HG03575 (cell line): ENCODE measurements at regions not wholly inside any gene's neighbourhood (a gene's known extent, or its start where the extent isn't known, plus 50 kb on each side); places are given as distances from the start of the nearest gene placed in this dataset.
"Not testable (repeated sequence)": the region's sequence is repeated elsewhere in the genome, so short reads cannot be mapped to it uniquely, and the experiment has no call there.

Experiments
- ATAC-seq: cut with Tn5 transposase; IDR thresholded peaks from one replicate; pipeline ENCODE4 v1.9.1; 2021; ENCODE audit not compliant: unreplicated experiment, insufficient number of reproducible peaks, low FRiP score; ENCODE audit errors: extremely low read depth

GRCh38 chr19:30066781-30067759 is 125.0 kb downstream of the URI1 start:
- no peak for ATAC-seq

- ATAC-seq: not testable (repeated sequence)
These were observed 126.0 kb downstream of the URI1 start for GRCh38 chr19:30067956-30068506.

DNA sequence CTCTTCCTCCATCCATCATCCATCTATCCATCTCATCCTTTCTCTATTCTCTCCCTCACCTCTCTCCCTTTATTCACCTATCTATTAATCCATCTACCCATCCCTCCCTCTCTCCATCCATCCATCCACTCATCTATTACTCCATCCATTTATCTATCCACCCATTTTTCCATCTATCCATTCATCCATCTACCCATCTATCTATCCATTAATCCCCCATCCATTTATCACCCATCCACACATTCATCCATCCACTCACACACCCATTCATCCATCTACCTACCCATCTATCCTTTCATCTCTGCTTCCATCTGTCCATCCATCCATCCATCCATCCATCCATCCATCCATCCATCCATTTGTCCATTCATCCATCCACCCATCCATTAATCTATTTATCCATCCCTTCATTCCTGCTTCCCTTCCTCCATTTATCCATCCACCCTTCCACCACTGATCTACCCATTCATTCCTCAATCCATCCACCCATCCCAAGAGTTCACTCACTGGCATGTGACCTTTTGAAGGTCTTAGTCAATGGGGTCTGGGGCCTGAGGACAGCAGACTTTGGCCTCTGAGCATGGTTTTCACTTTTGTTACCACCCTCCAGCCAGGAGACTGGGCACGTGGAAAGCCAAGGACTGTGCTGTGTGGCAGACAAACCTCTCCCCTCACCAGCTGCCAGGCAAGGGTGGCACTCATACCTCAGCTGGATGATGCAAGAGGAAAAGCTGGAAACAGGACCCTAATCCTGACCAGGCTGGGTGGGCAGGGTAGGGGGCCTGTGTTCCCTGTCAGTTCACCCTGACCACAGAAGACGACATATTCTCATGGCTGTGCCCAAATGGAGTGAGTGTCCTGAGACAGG is 126.7 kb downstream of the URI1 start:
- no peak for ATAC-seq

DNA sequence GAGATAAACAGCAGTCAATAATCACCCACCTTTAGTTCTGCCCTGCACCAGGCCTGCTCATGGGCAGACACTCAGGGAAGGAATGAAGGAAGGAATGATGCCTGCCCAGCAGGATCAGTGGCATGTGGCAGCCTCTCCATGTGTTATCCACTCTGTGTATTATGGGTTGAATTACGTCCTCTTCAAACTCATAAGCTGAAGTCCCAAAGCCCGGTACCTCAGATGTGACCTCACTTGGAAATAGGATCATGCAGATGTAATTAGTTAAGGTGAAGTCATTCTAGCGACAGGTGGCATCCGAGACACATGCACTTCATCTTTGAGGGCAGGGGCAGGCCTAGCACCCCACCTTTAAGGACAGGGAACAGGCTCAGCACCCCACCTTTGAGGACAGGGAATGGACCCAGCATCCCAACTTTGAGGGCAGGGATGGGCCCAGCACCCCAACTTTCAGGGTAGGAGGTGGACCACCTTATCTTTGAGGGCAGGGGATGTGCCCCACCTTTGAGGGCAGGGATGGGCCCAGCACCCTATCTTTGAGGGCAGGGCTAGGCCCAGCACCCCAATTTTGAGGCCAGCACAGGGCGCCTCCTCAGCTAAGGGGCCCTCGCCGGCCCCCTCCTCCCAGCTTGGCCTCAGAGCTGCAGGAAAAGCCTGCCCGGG is 127.6 kb downstream of the URI1 start:
- no peak for ATAC-seq

DNA sequence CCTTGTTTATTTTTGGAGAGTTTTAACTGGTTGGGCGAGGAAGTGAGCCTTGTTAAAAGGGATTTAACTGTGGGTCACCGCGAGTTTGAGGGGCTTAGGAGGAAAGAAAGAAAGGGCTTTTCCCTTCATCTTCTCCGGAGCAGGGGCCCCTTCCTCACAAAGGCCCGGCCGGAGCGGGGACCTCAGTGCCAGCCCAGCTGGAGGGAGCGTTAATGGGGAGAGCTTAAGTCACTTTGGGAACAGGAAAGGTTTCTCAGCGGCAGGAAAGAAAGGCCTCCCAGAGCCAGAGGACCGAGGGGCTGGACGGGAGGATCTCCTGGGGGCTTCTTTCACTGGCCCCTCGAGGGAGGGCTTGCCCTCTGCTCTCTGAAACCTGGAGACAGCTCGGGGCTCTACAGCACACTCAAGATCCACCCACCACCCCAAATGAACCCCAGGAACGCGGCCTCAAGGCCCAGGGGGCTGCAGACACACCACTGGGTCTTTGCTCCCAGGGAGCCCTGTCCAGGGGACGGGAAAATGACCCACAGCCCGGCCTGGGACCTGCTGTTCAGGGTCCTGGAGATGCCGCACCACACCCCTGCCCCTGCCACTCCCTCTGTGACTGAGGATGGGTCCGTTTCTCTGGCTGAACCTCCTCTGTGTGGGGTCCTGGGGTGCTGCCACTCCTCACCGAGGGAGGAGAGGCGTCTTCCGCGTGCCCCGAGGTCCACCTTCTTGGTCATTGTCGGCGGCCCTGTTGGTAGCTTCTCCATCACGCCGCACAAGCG is 128.3 kb downstream of the URI1 start:
- no peak for ATAC-seq

GRCh38 chr19:30070968-30071632 is 129.1 kb downstream of the URI1 start:
- no peak for ATAC-seq

DNA sequence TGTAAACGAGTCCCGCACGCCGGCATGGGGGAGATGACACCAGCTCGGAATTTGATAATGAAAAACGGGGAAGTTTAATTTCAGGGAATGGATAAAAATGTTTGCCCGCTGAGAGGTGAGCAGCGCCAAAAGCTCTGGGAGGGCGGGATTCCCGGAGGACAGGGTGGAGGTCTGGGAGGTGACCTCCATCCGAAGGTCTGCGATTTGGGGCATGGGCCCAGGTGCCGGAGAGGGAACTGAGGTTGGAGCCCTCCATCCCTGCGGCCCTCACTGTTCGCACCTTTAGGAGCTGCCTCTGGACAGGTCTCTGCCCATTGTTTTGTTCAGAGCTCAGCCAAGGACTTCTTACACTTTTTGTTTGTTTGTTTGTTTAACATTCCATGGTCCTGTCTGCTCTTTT is 129.8 kb downstream of the URI1 start:
- no peak for ATAC-seq

GRCh38 chr19:30073152-30074000 is 131.3 kb downstream of the URI1 start:
- no peak for ATAC-seq

- no peak for ATAC-seq
These were observed 132.1 kb downstream of the URI1 start for GRCh38 chr19:30074096-30074495.

GRCh38 chr19:30074741-30075715 is 133.0 kb downstream of the URI1 start:
- ATAC-seq: no peak

DNA sequence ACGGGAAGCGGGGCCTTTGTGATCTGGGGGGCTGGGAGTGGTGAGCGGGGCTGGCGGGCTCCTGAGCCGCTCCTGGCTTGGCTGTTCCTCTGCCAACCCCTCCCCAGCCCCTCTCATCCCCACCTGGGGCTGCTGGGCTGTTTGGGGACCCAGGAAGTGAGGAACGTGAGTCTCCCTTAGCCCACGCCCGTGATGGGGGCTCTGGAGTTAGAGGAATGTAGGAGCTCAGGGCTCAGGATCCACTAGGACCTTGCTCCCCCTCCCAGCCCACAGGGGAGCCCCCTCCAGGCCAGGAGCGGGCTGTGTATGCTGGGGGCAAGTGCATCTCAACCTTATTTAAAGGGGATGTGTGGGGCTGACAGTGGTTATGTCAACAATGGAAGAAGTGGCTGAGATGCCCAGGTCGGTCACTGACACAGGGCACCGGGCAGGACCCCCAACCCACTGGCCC is 134.1 kb downstream of the URI1 start:
- ATAC-seq: no peak

- no peak for ATAC-seq
These were observed 135.0 kb downstream of the URI1 start for GRCh38 chr19:30076751-30077670.

GRCh38 chr19:30077851-30078355 is 135.9 kb downstream of the URI1 start:
- ATAC-seq: no peak

GRCh38 chr19:30078381-30078910 is 136.4 kb downstream of the URI1 start:
- ATAC-seq: no peak
